GM21367 (cell line): ENCODE measurements at regions not wholly inside any gene's neighbourhood (a gene's known extent, or its start where the extent isn't known, plus 50 kb on each side); places are given as distances from the start of the nearest gene placed in this dataset.

Experiments
- ATAC-seq: cut with Tn5 transposase; IDR thresholded peaks from one replicate; pipeline ENCODE4 v1.9.1; 2021; ENCODE audit not compliant: unreplicated experiment

DNA sequence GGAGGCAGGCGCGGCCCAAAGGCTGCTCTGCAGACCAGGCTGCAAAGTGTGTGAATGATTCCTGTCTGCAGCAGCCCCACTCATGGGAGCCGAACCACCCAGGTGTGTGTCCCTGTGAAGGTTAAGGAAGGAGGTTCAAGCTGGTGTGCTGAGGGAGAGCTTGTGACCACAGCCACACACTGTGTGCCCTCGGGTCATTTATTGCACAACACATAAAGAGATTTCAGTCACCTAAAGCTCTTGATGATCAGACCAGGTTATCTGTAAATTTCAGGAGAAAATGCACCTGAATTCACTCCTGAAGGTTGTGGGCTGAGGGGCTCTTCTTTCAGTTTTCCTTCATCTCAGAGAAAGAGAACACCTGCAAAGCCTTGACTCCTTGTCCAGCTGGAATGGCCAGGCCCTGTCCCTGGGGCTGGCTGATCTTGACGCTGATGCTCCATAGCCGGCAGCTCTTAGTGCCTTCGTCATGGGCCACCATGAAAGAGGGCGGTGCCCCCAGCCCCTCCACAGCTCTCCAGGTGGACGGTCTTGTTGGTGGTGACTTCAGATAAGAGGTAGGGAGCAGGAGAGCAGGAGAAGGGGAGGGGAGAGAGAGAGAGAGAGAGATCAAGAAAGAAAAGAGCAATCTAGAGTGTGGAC is 110.8 kb upstream of the C1QTNF9B start:
- no peak for ATAC-seq

DNA sequence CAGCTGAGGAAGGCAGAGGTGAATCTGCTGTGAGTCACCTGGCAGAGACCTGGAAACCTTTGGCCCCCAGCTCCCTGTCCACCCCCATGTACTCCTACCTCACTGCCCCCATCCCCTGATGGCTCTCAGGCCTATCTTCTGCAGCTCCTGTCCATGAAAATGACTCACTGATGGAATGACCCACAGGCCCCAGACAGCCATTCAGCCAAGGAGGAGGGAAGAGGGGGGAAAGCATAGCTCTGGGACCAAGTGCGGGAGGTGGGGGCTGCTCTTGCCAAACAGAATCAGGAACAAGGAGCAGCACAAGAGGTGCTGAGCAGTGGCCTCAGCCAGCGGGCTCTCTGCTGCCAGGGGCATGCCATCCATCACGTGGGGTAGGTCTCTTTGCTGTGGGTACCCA is 111.4 kb upstream of the C1QTNF9B start:
- ATAC-seq, result no peak

DNA sequence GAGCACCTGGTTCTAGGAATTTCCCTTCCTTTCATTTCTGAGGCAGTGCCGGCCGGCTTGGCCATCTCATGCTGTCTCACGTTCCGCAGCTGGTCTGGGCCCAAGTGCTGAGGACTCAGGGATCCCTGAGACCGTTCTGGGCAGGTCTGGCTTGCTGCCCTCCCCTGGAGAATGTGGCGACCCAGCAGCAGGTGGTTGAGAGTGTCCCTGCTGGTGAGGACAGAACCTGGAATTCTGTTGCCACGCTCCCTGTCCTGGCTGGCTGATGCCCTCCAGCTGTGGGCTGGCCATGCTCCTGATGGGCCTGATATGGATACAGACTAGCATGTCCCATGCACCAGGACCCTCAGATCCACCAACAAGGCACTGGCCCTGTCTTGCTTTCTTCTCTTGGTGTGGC is 114.0 kb upstream of the C1QTNF9B start:
- ATAC-seq, result no peak

DNA sequence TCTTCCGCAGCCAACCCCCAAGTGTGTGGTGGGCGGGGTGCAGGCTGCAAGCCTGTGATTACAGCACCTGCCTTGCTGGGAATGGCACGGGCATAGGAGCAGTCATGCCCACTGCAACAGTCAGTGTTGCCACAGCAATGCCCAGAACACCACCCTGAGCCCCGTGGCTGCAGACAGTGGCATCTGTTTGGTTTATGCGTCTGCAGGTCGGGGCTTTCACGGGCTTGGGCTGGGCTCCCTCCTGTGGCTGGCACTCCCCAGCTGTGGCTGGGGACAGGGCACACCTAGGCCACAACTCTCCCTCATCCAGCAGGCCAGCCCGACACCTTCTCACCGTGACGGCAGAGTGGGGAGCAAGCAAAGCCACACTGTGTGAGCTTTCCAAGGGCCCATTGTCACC is 115.3 kb upstream of the C1QTNF9B start:
- ATAC-seq, result no peak

DNA sequence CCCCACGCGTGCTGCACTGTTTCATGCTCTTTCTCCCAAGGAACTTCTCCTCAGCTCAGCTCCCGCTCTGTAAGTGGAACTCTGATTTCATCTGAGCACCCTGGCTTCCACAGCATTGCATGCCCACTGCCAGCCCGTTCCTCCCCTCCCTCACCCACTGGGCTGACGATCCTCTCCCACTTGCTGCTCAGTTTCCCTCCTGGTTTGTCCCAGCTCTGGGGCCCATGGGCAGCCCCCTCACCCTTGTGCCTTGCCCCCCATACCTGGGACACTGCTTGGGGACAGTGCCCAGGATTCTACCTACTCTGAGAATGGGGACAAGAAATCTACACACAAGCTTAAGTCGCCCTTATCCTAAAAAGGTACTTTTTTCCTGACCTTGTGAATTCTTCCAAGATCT is 115.9 kb upstream of the C1QTNF9B start:
- ATAC-seq, result no peak

DNA sequence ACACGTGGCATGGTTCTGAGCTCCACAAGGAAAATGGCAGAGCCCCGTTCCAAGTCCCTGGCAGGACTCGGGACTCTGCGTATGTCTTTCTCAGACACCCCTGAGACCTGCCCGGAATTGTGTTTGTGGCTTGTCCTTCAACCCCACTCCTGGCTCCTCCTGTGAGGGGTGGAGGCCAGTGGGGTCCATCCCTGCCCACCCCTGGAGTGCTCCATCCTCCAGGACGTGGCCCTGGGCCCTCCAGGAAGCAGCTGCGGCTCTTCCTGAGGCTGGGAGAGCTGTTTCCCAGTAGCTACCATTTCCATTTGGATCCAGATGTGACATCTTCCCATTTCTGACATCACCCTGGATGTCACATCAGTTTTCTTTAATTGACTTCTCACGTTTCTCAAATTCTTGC is 118.7 kb upstream of the C1QTNF9B start:
- ATAC-seq, result no peak

DNA sequence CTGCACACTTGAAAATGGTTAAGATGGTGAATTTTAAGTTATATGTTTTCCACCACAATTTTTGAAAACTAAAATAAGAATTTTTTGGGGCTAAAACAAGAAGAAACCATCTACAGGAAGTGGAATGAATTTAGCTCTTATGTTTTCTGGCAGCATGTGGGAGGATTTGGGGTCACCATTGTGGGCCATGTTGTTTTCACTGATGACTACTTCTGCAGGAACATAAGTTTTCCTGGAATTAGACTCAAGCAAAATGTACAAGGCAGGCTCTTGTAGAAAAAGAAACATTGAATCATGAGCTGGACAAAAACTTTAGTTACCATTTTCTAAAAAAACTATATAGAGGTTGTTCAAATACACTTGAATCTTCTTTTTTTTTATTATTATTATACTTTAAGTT is 125.3 kb upstream of the C1QTNF9B start:
- ATAC-seq, result no peak

DNA sequence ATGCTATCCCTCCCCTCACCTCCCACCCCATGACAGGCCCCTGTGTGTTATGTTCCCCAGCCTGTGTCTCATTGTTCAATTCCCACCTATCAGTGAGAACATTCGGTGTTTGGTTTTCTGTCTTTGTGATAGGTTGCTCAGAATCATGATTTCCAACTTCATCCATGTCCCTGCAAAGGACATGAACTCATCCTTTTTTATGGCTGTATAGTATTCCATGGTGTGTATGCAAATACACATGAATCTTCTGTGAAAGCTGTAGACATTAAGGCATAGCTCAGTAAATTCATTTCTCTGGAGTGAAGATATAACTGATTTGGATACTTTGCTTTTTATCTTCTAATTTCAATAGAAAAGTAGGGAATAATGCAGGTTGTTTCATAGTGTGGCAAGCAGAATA is 125.8 kb upstream of the C1QTNF9B start:
- ATAC-seq, result no peak

DNA sequence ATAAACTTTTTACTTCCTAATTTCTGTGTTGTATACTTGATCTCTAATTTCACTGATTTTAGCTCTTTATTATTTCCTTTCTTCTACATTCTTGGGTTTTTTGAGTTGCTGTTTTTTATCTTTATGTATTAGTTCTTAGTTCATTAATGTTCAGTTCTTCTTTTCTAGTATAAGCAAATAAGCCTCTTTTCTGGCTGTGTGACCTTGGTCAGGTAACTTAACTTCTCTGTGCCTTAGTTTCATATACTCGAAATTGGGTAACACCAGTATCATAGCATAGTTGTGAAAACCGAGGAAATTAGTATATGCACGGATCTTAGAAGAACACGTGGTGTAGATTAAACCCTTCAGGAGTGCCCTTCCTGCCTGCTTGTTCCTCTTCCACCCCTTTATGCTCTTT is 130.2 kb upstream of the C1QTNF9B start:
- ATAC-seq, result no peak

DNA sequence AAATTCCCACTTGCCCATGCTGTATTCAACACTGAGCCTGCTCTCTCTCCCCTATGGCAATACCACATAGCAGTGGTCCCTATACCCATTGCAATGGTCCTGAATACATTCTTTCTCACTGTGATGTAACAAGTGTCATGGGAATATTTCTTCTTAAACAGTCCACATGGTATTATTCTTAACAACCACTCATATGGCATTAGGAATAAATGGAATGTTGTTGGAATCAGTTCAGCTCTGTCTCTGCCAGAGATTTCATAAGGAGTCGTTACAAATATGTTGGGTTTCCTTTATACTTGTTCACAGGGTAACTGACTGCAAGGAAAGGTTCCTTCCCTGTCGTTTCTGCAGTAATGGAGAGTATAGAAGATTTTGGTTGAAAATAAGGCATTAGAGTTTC is 128.3 kb upstream of the SPATA13 start:
- no peak for ATAC-seq

DNA sequence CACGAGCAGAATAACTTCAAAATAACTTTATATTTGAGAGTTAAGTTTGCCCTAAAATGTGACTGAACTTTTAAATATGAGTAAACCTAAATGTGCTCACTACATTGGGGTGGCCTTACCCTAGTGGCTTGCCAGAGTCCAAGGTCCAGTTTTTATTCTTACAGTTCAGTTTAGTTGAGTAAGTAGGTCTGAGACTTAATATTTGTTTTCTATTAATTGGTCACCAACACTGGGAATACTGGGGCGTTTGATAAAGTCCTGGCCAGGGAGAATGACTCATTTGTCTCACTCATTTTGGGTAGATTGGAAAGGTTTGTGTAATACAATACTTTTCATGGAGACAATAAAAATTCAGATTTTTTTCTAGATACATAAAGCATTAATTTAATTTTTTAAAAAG is 127.8 kb upstream of the SPATA13 start:
- ATAC-seq, result no peak

DNA sequence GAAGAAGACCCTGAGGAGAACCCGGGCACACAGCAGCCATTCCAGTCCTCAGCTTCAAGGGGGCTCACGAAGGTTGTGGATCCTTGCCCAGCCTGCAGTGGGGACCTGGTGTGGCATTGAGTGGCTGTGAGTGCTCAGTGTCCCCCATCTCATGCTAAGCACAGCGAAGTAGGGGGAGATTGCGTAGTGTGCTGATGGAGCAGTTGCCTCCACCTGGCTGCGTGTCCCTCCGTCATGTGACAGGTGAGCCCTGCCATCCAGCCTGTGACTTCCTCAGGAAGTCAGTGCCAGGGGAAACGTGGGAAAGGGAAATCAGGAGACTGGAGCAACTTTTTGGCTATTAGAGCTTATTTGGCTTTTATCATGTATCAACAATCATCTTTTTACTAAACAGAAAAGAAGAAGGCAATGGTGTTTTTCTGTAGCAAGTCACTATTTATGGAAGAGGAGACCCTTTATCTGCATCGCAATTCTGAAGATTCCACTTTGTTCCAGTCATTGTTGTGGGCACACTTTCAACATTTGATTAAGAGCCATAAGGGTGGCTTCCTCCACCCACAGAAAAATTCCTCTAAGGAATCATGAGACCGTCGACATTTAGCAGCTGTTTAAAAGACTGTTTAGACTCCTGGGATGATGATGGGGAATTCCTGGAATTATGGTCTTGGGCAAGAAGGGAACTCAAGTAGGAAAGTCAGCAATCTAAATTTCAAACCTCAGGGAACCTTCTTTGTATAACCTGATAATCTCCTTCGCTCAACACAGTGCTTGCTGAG is 126.8 kb upstream of the SPATA13 start:
- no peak for ATAC-seq

DNA sequence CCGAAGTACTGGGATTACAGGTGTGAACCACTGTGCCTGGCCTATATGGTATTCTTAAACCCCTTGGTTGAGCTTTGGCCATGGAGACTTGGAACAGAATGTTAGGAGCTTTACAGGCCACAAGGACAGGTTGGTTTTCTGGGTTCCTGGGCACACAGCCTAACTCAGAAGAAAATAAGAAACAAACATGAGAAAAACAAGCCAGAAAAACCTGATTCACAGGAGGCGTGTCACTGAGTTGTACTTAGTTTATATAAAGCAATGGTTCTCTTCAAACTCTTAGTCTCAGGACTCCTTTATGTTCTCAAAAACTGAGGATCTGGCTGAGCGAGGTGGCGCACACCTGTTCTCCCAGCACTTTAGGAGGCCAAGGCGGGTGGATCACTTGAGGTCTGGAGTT is 125.1 kb upstream of the SPATA13 start:
- ATAC-seq, result no peak

DNA sequence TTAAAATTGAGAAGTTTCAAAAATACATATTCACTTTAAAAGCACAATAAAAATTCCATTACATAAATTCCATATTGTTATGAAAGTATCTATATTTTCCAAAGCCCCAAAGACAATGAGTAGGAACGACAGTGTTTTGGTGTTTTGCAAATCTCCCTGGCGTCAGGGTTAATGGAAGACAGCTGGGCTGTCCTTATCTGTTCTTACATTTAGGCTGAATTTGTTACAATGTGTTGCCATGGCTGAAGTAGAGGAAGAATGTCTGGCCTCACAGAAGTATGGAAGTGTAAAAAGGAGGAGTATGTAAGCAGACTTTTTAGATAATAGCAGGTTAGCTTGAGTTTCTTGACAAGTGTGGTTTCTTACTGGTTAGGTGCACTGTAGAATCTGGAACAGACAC is 124.4 kb upstream of the SPATA13 start:
- ATAC-seq, result no peak

DNA sequence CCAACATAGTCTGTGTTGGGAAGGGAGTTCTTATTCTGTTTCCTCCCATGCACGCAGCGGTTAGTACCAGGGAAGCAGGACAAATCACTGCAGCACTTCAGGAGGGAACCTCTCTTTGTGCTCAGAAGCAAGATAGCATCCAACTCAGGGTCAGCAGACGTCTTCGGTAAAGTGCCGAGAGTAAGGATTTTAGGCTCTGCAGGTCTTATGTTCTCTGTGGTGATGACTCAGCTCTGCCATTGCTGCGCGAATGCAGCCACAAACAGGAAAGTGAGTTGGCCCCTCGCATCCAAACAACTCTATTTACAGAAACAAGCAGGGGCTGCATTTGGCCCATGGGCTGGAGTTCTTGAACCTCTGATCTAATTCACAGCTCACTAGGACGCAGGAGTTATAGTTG is 122.1 kb upstream of the SPATA13 start:
- ATAC-seq, result no peak

DNA sequence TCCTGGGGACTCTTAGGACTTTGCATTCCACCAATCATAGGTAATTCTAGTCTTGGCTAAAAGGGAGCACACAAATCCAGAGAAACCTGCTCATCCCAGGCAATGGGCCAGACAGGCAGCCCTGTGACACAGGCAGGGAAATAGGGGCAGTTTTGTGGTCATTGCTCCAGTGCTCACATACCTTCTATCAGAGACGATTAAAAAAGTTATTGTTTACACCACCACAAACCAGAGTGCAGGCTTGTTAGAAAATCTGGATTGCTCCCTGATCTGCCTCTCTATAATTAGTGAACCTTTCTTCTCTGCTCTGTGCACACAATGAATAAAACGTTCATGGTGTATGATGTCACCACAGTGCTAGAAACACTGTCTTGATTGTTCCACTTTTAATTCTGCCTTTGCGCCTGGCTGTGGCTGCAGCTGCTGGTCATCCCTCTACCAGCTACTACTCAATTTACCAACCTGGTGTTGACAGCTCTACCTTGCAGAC is 121.6 kb upstream of the SPATA13 start:
- no peak for ATAC-seq

DNA sequence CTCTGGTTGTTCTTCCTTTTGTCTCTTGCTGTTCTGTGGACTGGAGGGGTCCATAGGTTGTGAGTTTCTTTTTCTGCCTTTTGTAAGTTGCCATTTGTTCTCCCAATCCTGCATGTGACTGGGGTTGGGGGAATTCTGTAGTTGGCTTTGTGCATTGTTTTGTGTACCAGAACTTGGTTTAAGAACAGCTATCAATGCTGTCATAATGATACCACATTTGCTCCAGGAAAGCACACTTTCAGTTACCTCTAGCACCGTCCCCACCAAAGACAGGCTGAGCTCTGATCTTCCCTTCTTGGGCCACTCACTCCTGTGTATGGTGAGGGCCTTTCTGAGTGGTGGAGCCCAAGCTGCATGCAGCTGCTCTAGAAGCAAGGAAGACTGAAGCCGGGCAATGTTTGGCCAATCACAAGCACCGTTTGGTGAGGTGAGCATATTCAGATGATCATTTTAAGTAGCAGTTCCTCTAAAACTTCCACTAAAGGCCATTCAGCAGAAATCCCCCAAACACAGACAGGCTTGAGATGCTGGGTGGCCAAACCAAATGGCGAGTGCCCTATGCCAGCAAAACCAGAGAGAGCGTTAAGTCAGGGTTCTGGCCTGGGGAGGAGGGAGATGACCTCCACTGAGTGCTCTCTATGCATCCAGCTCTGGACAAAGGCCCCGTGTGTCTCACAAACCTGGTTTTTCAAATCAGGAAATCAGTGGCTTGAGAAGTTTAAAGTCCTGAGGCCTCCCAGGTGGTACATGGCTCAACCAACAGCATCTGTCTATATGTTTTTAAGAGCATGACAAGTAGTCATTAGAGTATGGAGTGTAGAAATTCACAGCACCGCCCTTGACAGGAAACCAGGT is 120.7 kb upstream of the SPATA13 start:
- ATAC-seq, result no peak

DNA sequence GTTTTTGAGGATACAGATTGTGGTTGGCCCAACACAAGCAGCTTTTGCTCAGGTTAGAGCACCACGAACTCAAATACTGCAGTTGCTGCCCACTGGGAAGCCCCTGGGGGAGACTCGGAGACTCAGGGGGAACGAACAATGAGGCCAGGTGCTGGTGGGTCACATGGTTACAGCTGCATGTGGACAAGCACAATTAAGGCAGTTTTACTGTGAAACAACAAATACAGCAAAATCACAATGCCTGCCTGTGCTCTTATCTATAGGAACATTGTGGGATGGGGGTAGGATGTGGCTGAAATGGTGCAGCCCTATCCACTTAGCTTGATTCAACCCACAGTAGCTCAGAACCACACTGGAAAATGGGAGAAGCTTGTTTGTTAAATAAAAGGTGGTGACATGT is 119.7 kb upstream of the SPATA13 start:
- ATAC-seq, result no peak

DNA sequence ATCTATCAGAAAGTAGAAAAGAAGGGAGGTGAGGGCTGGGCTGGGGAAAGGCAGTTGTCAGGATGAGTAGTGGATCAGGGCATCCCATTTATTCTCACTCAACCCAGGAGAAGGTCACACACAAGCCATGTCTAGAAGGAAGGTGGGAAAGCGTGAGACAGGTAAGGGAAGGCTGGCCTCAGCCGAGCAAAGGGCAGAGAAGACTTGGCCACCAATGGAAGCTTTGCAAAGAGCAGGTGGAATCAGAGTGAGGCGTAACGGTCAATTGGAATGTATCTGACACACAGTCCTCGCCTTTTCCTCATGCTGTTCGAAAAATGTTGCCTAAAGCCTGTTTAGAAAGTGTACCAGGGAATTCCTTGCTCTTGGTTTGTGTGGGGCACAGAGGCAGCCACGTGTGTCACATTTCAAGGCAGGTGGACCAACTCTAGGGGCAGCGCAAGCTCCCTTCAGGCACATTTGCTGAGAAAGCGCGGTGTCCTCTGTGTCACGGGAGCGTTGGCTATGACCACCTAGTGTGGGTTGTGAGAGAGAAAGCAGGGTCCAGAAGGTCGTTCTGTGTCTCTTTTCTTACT is 118.8 kb upstream of the SPATA13 start:
- no peak for ATAC-seq

DNA sequence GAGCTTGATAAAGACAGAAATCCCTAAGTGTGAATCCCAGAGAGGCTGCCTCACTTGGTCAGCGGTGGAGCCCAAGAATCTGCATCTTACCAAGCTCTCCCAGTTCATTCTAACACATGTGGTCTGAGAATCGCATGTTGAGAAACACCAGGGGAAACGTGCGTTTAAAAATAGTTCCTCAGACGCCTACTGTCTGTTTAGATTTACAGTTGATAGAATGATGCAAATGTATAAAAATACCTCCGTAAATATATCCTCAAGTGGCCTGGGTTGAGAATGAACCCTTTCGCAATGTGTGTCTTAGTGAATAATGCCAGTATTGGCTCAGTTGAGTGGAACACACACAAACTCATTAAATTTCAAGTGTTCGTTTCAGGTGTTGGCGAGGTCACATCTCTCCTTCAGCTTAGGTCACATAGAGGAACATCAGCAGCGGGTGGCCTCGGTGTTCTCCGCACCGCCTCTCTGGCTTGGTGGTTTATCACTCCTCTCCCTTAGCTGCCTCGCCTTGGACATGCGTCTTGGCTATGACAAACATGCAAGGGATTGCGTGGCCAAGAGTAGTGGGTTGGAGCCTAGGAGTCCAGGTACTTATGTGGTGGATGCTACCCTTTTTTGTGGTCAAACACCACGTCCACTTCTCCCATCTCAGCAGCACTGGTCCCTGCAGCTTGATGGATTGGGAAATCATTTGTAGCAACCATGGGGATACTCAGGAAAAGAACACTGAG is 117.6 kb upstream of the SPATA13 start:
- ATAC-seq, result no peak
